Upper lobe of left lung (tissue), 6 donors: ENCODE measurements at regions not wholly inside any gene's neighbourhood (a gene's known extent, or its start where the extent isn't known, plus 50 kb on each side); places are given as distances from the start of the nearest gene placed in this dataset.

ENCODE experiments used
- ATAC-seq, 2 donors: fragments of 200-7000 bp; cut with Tn5 transposase; one replicate each; pipeline ENCODE4 v1.9.1; 2022; ENCODE audit warnings: mild to moderate bottlenecking in 2 of 2, moderate library complexity in 2 of 2; ENCODE audit not compliant: low FRiP score in 2 of 2
- DNase-seq, 2 donors: peaks; one replicate each; pipeline ENCODE4 v3.0.0-alpha.2; 2019 to 2020
- H3K27ac ChIP-seq, 4 donors: fragments of 200-600 bp; sonication (generic); one replicate each; pipeline ENCODE4 v1.5.1; 2016 to 2019
- H3K27me3 ChIP-seq, 4 donors: fragments of 200-600 bp; sonication (generic); one replicate each; pipeline ENCODE4 v1.5.1; 2017 to 2019
- H3K36me3 ChIP-seq, 4 donors: fragments of 200-600 bp; sonication (generic); one replicate each; pipeline ENCODE4 v1.5.1; 2016 to 2019
- H3K4me1 ChIP-seq, 4 donors: fragments of 200-600 bp; sonication (generic); one replicate each; pipeline ENCODE4 v1.5.1; 2018 to 2019
- H3K4me3 ChIP-seq, 4 donors: fragments of 200-600 bp; sonication (generic); one replicate each; pipeline ENCODE4 v1.5.1; 2017 to 2019; ENCODE audit warnings: mild to moderate bottlenecking in 2 of 4, moderate library complexity in 1 of 4
- H3K9me3 ChIP-seq, 4 donors: fragments of 200-600 bp; sonication (generic); one replicate each; pipeline ENCODE4 v1.5.1; 2018 to 2019
- EP300 ChIP-seq, 4 donors: sonication (generic); formaldehyde crosslinking; IDR thresholded peaks; one replicate each; pipeline ENCODE4 v1.5.1; 2017; ENCODE audit warnings: antibody characterized with exemption in 4 of 4, control low read depth in 2 of 4
- POLR2A ChIP-seq, 4 donors: fragments of 450-650 bp; IDR thresholded peaks; one replicate each; pipeline ENCODE4 v1.5.1; 2016 to 2017; ENCODE audit warnings: antibody characterized with exemption in 4 of 4, mild to moderate bottlenecking in 2 of 4
- POLR2AphosphoS5 ChIP-seq, 2 donors: sonication (generic); formaldehyde crosslinking; IDR thresholded peaks; one replicate each; pipeline ENCODE4 v1.5.1; 2017; ENCODE audit warnings: antibody characterized with exemption in 2 of 2
- WGBS, 2 donors: methylation state at CpG; one replicate each; pipeline ENCODE4 v1.1.5; 2017 to 2018; 5-methylcytosine and 5-hydroxymethylcytosine counted together
- TF ChIP-seq, protein P1 (sequence below), 6 experiments: fragments of 450-650 bp in 4 of 6; fragments of 200-600 bp in 2 of 6; sonication (generic) in 2 of 6; IDR thresholded peaks; one replicate each; pipeline ENCODE4 v1.5.1; 2016 to 2019; ENCODE audit warnings: antibody characterized with exemption in 6 of 6
- donor health status: DM: no; HTN: no; CAD: no; lungs with moderate emphysema.
- donor health status: DM: no; HTN: yes; CAD: no; lungs with severe emphysema.

DNA sequence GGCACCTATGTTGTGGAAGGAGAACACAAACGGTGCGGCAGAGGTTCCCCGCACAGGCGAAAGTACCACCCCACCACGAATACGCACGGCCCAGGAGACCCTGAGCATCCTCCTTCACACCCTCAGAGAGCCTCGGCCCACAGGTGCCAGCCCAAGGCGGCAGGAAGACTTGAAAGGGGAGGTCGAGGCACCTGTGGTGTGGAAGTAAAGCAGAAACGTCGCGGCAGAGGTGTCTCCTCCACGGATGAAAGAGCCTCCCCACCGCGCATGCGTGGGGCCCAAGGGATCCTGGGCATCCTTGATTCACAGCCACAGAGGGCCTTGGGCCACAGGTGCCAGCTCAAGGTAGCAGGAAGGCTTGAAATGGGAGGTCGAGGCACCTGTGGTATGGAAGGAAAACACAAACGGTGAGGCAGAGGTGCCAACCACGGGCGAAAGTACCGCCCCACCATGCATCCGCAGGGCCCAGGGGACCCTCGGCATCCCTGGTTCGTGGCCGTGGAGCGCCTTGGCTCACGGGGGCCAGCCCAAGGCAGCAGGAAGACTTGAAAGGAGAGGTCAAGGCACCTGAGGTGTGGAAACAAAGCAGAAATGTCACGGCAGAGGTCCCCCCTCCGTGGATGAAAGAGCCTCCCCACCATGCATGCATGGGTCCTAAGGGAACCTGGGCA lies 380.1 kb downstream of the ALG10 start:
- WGBS, 2 donors, result 65 to 69% methylated on average over 29 to 30 of the region's 30 CpGs
- TF ChIP-seq EP300 (IDR thresholded peaks at IDR 0.05) (no peak), POLR2AphosphoS5 (IDR thresholded peaks at IDR 0.05) (no peak), POLR2A (IDR thresholded peaks at IDR 0.05) (no peak)
- TF ChIP-seq, protein P1, sequence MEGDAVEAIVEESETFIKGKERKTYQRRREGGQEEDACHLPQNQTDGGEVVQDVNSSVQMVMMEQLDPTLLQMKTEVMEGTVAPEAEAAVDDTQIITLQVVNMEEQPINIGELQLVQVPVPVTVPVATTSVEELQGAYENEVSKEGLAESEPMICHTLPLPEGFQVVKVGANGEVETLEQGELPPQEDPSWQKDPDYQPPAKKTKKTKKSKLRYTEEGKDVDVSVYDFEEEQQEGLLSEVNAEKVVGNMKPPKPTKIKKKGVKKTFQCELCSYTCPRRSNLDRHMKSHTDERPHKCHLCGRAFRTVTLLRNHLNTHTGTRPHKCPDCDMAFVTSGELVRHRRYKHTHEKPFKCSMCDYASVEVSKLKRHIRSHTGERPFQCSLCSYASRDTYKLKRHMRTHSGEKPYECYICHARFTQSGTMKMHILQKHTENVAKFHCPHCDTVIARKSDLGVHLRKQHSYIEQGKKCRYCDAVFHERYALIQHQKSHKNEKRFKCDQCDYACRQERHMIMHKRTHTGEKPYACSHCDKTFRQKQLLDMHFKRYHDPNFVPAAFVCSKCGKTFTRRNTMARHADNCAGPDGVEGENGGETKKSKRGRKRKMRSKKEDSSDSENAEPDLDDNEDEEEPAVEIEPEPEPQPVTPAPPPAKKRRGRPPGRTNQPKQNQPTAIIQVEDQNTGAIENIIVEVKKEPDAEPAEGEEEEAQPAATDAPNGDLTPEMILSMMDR (IDR thresholded peaks at IDR 0.05), result no peak

DNA sequence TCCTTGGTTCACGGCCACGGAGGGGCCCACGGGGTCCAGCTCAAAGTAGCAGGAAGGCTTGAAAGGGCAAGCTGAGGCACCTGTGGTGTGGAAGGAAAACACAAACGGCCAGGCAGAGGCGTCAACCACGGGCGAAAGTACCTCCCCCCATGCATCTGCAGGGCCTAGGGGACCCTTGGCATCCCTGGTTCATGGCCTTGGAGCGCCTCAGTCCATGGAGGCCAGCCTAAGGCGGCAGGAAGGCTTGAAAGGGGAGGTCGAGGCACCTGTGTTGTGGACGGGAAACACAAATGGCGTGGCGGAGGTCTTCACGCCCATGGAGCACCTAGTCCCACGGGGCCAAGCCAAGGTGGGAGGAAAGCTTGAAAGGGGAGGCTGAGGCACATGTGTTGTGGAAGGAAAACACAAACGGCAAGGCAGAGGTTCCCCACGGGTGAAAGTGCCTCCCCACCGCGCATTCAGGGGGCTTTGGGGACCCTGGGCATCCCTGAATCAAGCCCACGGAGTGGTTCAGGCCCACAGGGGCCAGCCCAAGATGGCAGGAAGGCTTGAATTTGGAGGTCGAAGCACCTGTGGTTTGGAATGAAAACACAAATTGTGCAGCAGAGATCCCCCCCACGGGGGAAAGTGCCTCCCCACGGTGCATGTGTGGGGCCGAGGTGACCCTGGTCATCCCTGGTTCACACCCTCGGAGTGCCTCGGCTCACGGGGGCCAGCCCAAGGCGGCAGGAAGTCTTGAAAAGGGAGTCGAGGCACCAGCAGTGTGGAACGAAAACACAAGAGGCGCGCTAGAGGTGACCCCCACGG lies 380.8 kb downstream of the ALG10 start:
- Histone ChIP-seq H3K36me3 (no peaks in the 10 kb centered on the region), H3K4me3 (no peak overlapping the region), H3K27ac (no peak overlapping the region), H3K9me3 (peaks cover 12 to 100% (median 41%) of the 10 kb centered on the region in 4 donors), H3K4me1 (no peaks in the 10 kb centered on the region), H3K27me3 (no peaks in the 10 kb centered on the region)
- 76 to 77% methylated on average over 27 to 31 of the region's 33 CpGs for WGBS, 2 donors
- TF ChIP-seq, protein P1 (IDR thresholded peaks at IDR 0.05), result no peak
- TF ChIP-seq POLR2AphosphoS5 (IDR thresholded peaks at IDR 0.05) (no peak), POLR2A (IDR thresholded peaks at IDR 0.05) (no peak), EP300 (IDR thresholded peaks at IDR 0.05) (no peak)
- DNase-seq, result peak; percentile 18 to 59
- ATAC-seq, result no peak

More for the DNA sequence above, 380.1 kb downstream of the ALG10 start:
- peaks cover 7 to 100% (median 37%) of the 10 kb centered on the region in 4 donors for H3K9me3 ChIP-seq
- DNase-seq (peak; percentile 10 to 54), ATAC-seq (no peak)
- no peak overlapping the region for H3K4me3 ChIP-seq
- no peaks in the 10 kb centered on the region for H3K27me3 ChIP-seq
- H3K27ac ChIP-seq, result no peak overlapping the region
- H3K36me3 ChIP-seq, result no peaks in the 10 kb centered on the region
- no peaks in the 10 kb centered on the region for H3K4me1 ChIP-seq

DNA sequence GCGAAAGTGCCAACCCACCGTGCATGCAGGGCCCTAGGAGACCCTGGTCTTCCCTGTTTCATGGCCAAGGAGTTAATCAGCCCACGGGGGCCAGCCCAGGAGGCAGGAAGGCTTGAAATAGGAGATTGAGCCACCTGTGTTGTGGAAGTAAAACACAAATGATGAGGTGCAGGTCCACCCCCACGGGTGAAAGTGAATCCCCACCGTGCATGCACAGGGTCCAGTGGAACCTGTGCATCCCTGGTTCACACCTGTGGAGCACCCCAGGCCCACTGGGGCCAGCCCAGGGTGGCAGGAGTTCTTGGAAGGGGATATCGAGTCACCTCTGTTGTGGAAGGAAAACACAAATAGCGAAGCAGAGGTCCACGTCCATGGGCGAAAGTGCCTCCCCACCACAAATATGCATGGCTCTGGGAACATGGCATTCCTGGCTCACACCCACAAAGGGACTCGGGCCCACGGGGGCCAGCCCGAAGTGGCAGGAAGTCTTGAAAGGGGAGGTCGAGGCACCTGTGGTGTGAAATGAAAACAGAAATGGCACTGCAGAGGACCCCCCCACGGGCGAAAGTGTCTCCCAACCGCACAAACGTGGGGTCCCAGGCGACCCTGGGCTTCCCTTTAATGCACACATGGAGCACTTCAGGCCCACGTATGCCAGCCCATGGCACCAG lies 381.5 kb downstream of the ALG10 start:
- Histone ChIP-seq H3K27ac (no peak overlapping the region), H3K4me1 (no peaks in the 10 kb centered on the region), H3K36me3 (no peaks in the 10 kb centered on the region), H3K27me3 (no peaks in the 10 kb centered on the region), H3K4me3 (no peak overlapping the region), H3K9me3 (peaks cover 12 to 100% (median 45%) of the 10 kb centered on the region in 4 donors)
- DNase-seq (peak; percentile 8 to 36), ATAC-seq (no peak)
- 55 to 67% methylated on average over 19 of the region's 19 CpGs for WGBS, 2 donors
- TF ChIP-seq, protein P1 (IDR thresholded peaks at IDR 0.05), result no peak
- TF ChIP-seq EP300 (IDR thresholded peaks at IDR 0.05), result no peak
- TF ChIP-seq POLR2AphosphoS5 (IDR thresholded peaks at IDR 0.05), result no peak
- TF ChIP-seq POLR2A (IDR thresholded peaks at IDR 0.05), result no peak

DNA sequence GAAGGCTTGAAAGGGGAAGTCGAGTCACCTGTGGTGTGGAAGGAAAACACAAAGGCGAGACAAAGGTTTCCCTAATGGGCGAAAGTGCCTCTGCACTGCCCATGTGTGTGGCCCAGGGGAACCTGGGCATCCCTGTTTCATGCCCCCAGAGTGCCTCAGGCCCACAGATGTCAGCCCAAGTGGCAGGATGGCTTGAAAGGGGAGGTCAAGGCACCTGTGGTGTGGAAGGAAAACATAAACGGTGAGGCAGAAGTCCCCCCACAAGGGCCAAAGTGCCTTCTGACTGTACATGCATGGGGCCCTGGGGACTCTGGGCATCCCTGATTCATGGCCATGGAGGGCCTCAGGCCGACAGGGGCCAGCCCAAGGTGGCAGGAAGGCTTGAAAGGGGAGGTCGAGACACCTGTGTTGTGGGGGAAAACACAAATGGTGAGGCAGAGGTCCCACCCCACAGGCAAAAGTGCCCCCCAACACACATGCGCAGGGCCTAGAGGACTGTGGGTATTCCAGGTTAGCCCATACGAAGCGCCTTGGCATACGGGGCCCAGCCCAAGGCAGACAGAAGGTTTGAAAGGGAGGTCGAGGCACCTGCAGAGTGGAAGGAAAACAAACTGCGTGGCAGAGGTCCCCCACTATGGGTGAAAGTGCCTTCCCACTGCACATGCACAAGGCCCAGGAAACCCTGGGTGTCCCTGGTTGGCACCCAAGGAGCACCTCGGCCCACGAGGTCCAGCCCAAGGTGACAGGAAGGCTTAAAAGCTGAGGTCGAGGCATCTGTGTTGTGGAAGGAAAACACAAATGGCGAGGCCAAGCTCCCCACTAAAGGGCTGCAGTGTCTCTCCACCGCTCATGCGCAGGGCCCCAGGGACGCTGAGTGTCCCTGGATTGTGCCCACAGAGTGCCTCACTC lies 382.3 kb downstream of the ALG10 start:
- Histone ChIP-seq H3K27ac (no peak overlapping the region), H3K4me1 (no peaks in the 10 kb centered on the region), H3K36me3 (no peaks in the 10 kb centered on the region), H3K4me3 (no peak overlapping the region), H3K27me3 (no peaks in the 10 kb centered on the region), H3K9me3 (peaks cover 12 to 94% (median 47%) of the 10 kb centered on the region in 4 donors)
- WGBS, 2 donors, result 69 to 75% methylated on average over 18 of the region's 19 CpGs
- no peak for ATAC-seq
- TF ChIP-seq, protein P1 (IDR thresholded peaks at IDR 0.05), result no peak
- no peak for TF ChIP-seq POLR2AphosphoS5 (IDR thresholded peaks at IDR 0.05)
- TF ChIP-seq POLR2A (IDR thresholded peaks at IDR 0.05), result no peak
- no peak for TF ChIP-seq EP300 (IDR thresholded peaks at IDR 0.05)
- peak; percentile 5 to 8 for DNase-seq
